GM18873 (cell line): ENCODE measurements at regions not wholly inside any gene's neighbourhood (a gene's known extent, or its start where the extent isn't known, plus 50 kb on each side); places are given as distances from the start of the nearest gene placed in this dataset.

ENCODE experiments used
- ATAC-seq: cut with Tn5 transposase; IDR thresholded peaks from one replicate; pipeline ENCODE4 v1.9.1; 2021; ENCODE audit warnings: mild to moderate bottlenecking, moderate library complexity, moderate number of reproducible peaks; ENCODE audit not compliant: unreplicated experiment, low FRiP score

DNA sequence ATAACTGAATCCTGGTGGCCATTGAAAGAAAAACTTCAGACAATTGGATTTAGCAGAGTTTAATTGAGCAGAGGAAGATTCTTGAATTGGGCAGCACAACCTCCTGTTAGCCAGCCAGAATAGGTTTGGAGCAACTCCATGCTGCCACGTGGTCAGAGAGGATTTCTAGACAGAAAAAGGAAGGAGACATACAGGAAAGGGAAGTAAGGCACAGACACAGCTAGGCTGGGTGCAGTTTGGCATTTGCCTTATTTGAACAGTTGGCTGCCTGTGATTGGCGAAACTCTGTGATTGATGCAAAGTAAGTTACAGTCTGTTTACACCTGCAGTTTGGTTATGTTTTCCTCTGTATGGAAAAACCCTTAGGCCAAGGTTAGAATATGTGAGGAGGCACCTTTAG lies 85.8 kb upstream of the SPATA13 start:
- ATAC-seq: no peak

DNA sequence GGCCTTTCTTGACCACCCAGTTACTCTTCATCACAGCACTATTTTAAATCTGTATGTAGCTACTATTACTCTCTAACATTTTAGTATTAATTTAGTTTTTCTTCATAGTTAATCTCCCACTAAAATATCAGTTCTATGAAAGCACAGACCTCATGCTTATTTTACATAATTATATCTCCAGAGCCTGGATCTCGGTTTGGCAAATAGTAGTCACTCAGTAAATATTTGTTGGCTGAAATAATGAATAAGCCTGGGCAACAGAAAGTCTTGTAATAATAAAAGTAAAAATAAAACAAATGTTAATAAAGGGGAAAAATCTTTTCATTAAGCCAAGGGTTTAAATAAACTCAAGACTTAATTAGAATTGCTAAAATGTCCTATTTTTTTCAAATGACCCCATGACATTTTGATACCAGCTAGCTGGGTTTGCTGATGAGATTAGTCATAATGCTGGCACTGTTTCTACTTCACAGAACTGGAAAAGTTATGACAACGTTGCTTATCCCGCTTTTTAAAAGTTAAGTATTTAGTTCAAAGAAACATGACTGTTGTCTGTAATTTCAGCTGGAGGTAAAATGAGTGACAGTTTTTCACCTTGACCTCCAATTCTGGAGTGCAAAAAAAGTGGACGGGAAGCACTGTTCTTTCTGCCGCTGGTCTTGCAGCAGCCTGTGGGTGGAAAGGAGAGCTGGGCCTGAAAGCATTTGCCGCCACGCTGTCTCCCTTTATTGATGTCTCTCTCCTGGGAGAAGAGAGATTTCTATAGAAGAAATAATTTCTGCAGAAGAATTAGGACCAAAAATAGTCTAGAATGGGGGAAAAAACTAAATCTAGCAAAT lies 85.2 kb upstream of the SPATA13 start:
- no peak for ATAC-seq

DNA sequence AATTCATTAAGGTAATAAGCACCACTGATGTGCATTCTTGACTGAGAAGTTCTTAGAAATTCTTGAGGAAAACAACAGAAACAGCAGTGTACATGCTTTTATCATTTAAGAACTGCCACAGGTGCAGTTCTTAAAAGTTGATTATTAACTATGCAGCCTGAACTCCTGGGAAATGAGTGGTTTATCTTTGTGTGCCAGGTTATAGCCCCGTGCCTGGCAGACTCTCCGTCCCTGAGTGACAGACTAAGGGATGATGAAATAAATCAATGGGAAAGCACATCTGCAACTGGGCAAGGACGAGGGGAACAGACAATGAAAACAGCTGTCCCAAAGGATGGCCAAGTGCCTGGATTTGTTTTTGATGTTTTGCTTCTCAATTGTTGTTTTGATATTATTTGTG lies 84.4 kb upstream of the SPATA13 start:
- no peak for ATAC-seq

GRCh38 chr13:24076636-24077035 lies 83.9 kb upstream of the SPATA13 start:
- no peak for ATAC-seq

GRCh38 chr13:24080134-24080533 lies 80.4 kb upstream of the SPATA13 start:
- no peak for ATAC-seq

DNA sequence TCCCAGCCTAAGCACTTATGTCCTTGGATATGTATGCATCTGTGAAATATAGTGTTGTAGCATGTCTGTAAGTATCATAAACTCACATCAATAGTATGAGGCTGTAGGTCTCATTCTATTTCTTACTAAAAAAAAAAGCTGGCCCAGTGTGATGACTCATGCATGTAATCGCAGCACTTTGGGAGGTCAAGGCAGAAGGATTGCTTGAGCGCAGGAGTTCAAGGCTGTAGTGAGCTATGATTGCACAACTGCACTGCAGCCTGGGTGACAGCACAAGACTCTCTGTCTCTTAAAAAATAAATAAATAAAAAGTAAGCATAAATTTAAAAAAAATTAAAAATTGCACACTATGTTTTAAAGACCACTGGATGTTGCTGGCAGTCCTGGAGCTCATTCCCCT lies 79.1 kb upstream of the SPATA13 start:
- no peak for ATAC-seq

- no peak for ATAC-seq
Measured at GRCh38 chr13:24083141-24083540, 77.4 kb upstream of the SPATA13 start.

DNA sequence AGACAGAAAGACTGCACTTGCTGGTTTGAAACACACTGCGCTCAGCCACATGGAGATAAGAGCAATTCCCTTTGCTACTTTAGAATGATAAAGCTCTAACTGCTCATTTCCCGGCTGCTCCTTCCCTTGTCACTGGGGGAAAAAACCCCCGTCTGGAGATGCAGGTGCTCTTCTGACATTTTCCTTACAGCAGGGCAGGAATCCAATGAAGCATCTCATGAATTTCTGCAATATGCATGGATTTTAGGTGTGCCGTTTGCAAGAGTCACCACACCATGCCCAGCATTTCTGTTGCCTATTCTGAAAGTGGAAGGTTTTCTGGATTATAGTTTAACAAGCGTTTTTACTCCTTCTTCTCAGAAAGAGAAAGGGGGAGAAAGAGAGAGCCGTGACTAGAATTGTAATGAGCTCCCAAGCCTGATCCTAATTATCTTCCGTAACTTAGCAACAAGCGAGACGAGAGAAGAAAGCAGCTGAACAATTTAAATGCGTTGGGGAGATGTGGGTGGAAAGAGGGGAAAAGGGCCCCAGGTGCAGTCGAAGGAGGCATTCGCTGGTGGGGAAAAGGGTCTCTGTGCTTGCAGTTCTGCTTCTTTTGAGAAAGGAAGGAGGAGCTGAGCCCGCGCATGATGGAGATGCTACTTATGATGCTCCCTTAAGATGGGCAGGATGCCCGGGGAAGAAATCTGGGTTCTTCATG lies 76.6 kb upstream of the SPATA13 start:
- ATAC-seq: no peak

- no peak for ATAC-seq
Measured at GRCh38 chr13:24085662-24086061, 74.9 kb upstream of the SPATA13 start.

DNA sequence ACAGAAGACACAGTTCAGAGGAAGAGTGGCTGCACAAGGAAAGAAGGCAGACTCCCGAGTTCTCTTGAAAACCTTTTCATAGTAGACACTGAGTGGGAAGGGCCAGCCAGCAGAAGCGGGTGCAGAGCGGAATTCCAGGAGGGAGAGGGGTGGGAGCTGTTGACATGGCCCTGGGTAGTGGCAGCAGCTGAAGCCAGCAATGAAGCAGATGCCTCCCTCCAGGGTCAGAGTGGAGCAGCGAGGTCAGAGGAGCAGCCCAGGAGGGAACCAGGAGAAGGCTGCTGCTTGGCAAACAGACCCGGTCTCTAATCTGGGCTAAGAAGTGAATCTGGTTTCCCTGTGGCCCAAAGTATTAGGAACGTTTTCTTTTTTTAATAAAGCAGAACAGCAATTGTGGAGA lies 73.9 kb upstream of the SPATA13 start:
- ATAC-seq: no peak

- no peak for ATAC-seq
Measured at GRCh38 chr13:24087605-24088225, 72.8 kb upstream of the SPATA13 start.

DNA sequence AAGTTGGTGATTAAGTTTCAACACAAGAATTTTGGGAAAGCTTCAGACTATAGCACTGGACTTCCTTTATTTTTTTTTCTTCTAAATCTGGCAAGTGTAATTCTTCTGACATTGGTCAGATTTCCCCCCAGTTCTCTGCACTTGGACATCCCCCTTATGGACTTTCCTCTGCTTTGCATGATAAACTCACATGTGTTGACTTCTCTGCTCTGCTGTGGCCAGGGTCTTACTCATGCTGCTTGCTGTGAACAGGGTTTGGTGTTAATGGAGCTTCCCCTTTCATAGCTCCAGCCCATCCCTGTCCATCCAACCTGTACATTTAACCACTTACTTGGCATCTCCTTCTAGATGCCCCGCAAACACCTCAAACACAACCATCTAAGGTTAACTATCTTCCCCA lies 70.5 kb upstream of the SPATA13 start:
- no peak for ATAC-seq

DNA sequence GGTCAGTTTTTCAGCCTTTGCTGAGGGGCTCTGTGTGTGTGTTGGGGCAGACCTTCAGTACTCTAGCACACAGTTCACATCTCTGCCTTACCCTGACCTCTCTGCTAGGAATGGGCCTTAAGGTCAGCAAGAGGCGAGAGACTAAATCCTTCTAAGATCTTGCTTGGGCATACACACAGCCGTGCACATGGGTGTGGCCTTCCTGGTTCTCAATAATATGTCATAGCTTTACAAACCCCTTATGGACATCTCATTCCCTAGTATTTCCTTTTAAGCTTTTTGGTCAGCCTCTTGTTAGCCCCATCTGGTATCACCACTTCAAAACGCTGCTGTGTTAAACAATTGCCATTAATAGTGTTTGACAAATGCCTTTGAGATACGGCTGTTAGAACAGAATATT lies 69.4 kb upstream of the SPATA13 start:
- ATAC-seq: no peak

- ATAC-seq: no peak
Measured at GRCh38 chr13:24092108-24092507, 68.4 kb upstream of the SPATA13 start.

- ATAC-seq: no peak
Measured at GRCh38 chr13:24093047-24093446, 67.5 kb upstream of the SPATA13 start.

DNA sequence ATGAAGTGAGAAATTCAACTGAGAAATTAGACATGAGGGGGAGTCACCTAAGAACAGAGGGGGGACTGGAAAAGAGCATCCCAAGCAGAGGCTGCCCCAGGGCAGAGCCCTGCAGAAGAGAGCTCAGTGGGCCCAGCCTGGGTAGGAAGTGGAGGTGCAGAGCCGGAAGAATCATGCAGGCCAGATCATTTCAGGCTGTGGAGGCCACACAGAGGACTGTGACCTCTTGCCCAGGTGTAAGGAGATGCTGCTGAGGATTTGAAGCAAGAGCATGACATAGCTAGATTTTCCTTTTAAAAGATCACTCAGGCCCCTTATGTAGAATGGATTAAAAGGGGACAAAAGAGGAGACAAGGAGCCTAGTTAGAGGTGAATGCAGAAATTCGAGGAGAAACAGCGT lies 63.9 kb upstream of the SPATA13 start:
- no peak for ATAC-seq

DNA sequence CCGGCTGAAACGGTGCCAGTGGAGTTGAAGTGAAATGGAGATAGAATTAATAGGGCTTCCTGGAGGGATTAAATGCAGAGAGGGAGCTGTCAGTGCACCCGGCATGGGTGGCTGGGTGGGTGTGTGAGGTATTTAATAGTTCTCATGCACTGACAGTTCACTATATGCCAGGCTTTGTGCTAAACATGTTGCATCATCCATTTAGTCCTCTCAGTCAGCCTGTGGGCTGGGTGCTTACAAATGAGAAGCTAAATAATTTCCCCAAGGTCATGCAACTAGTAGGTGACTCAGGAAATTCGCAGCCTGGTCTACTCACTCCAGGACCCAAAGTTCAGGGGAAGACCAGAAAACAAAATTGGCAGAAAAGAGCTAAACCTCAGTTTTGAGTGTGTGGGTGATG lies 63.5 kb upstream of the SPATA13 start:
- no peak for ATAC-seq

- no peak for ATAC-seq
Measured at GRCh38 chr13:24097667-24098066, 62.9 kb upstream of the SPATA13 start.

DNA sequence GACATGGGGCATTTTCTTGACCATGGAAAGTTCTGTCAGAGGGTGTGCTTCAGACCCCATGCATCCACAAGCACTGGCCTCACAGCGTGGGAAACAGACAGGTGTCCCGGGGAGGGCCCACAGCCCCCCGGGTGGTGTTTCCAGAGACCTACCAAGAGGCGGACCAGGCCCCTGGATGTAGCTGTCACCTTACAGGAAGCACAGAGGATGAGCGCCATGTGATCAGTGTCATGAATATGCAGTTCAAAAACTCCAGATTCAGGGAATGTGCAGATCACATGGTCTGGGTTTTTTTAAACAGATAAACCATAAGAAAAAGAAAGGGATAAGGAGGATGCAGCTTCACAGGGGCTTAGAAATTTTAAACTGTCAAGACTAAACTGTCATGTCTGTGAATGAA lies 61.0 kb upstream of the SPATA13 start:
- ATAC-seq: no peak

GRCh38 chr13:24100188-24100587 lies 60.3 kb upstream of the SPATA13 start:
- no peak for ATAC-seq

GRCh38 chr13:24103782-24104372 lies 56.6 kb upstream of the SPATA13 start:
- ATAC-seq: no peak
